ENCODE measurements at regions not wholly inside any gene's neighbourhood (a gene's known extent, or its start where the extent isn't known, plus 50 kb on each side); places are given as distances from the start of the nearest gene placed in this dataset.

- H3K4me3 ChIP-seq (ENCODE audit: low read depth, low read length, poor library complexity, severe bottlenecking): no peak overlapping the region
- H3F3A ChIP-seq (ENCODE audit: insufficient read depth, low read length): no peaks in the 10 kb centered on the region
- H4K20me1 ChIP-seq (ENCODE audit: insufficient read depth, low read length): no peaks in the 10 kb centered on the region
- TF ChIP-seq, protein P1, sequence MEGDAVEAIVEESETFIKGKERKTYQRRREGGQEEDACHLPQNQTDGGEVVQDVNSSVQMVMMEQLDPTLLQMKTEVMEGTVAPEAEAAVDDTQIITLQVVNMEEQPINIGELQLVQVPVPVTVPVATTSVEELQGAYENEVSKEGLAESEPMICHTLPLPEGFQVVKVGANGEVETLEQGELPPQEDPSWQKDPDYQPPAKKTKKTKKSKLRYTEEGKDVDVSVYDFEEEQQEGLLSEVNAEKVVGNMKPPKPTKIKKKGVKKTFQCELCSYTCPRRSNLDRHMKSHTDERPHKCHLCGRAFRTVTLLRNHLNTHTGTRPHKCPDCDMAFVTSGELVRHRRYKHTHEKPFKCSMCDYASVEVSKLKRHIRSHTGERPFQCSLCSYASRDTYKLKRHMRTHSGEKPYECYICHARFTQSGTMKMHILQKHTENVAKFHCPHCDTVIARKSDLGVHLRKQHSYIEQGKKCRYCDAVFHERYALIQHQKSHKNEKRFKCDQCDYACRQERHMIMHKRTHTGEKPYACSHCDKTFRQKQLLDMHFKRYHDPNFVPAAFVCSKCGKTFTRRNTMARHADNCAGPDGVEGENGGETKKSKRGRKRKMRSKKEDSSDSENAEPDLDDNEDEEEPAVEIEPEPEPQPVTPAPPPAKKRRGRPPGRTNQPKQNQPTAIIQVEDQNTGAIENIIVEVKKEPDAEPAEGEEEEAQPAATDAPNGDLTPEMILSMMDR (IDR thresholded peaks at IDR 0.05; ENCODE audit: low read length): no peak
- no peak for TF ChIP-seq EZH2 (IDR thresholded peaks at IDR 0.05; ENCODE audit: borderline replicate concordance, low read length)
- no peak overlapping the region for H2AFZ ChIP-seq (ENCODE audit: low read length)
- no peak overlapping the region for H3K4me2 ChIP-seq (ENCODE audit: low read length)
- no peaks in the 10 kb centered on the region for H3K79me2 ChIP-seq (ENCODE audit: insufficient read depth, low read length)
- no peaks in the 10 kb centered on the region for H3K36me3 ChIP-seq (ENCODE audit: insufficient read depth, low read length)
- H3K27me3 ChIP-seq (ENCODE audit: insufficient read depth, low read length): no peaks in the 10 kb centered on the region
- H3K27ac ChIP-seq (ENCODE audit: low read depth, low read length, poor library complexity, severe bottlenecking): no peak overlapping the region
- H3K9ac ChIP-seq (ENCODE audit: low read length): no peak overlapping the region
- H3K4me1 ChIP-seq (ENCODE audit: insufficient read depth, low read length, severe bottlenecking): no peaks in the 10 kb centered on the region
- H3K9me2 ChIP-seq (ENCODE audit: low read depth, low read length): no peaks in the 10 kb centered on the region
- H3K9me3 ChIP-seq (ENCODE audit: low read length): no peaks in the 10 kb centered on the region
Measured at GRCh38 chr6:62570372-62570771, 284.3 kb upstream of the KHDRBS2 start.

GRCh38 chr6:62541502-62541901 lies 255.5 kb upstream of the KHDRBS2 start:
- Histone ChIP-seq H4K20me1 (ENCODE audit: insufficient read depth, low read length) (no peaks in the 10 kb centered on the region), H3K79me2 (ENCODE audit: insufficient read depth, low read length) (no peaks in the 10 kb centered on the region), H3K27ac (ENCODE audit: low read depth, low read length, poor library complexity, severe bottlenecking) (no peak overlapping the region), H3K4me2 (ENCODE audit: low read length) (no peak overlapping the region), H3K27me3 (ENCODE audit: insufficient read depth, low read length) (no peaks in the 10 kb centered on the region), H3K4me1 (ENCODE audit: insufficient read depth, low read length, severe bottlenecking) (no peaks in the 10 kb centered on the region), H3K9me2 (ENCODE audit: low read depth, low read length) (no peaks in the 10 kb centered on the region), H3K4me3 (ENCODE audit: low read depth, low read length, poor library complexity, severe bottlenecking) (no peak overlapping the region), H3K36me3 (ENCODE audit: insufficient read depth, low read length) (no peaks in the 10 kb centered on the region), H3F3A (ENCODE audit: insufficient read depth, low read length) (no peaks in the 10 kb centered on the region), H2AFZ (ENCODE audit: low read length) (no peak overlapping the region), H3K9me3 (ENCODE audit: low read length) (no peaks in the 10 kb centered on the region), H3K9ac (ENCODE audit: low read length) (no peak overlapping the region)
- TF ChIP-seq, protein P1 (IDR thresholded peaks at IDR 0.05; ENCODE audit: low read length): no peak
- no peak for TF ChIP-seq EZH2 (IDR thresholded peaks at IDR 0.05; ENCODE audit: borderline replicate concordance, low read length)

DNA sequence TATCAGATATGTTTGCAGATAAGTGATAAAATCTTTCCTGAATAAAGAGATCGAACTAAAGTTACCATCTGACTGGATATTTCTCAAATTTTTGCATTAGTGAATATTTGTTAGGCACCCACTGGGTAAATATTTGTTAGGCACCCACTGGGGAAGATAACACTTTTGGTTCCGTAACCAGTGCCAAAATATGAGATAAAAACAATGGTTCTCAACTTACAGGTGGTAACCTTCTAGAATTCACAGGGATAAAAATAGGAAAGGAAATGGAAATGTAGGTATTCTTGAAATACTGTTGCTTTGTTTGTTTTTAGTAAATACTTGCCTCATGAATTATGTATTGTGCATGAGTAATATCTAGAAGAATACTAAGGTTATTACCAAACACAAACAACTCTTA lies 245.0 kb upstream of the KHDRBS2 start:
- TF ChIP-seq EZH2 (IDR thresholded peaks at IDR 0.05; ENCODE audit: borderline replicate concordance, low read length): no peak
- TF ChIP-seq, protein P1 (IDR thresholded peaks at IDR 0.05; ENCODE audit: low read length): no peak
- Histone ChIP-seq H3K36me3 (ENCODE audit: insufficient read depth, low read length) (no peaks in the 10 kb centered on the region), H3K4me2 (ENCODE audit: low read length) (no peak overlapping the region), H3K4me1 (ENCODE audit: insufficient read depth, low read length, severe bottlenecking) (no peaks in the 10 kb centered on the region), H4K20me1 (ENCODE audit: insufficient read depth, low read length) (no peaks in the 10 kb centered on the region), H3K4me3 (ENCODE audit: low read depth, low read length, poor library complexity, severe bottlenecking) (no peak overlapping the region), H3K9me3 (ENCODE audit: low read length) (no peaks in the 10 kb centered on the region), H3K27me3 (ENCODE audit: insufficient read depth, low read length) (no peaks in the 10 kb centered on the region), H3K9ac (ENCODE audit: low read length) (no peak overlapping the region), H3F3A (ENCODE audit: insufficient read depth, low read length) (no peaks in the 10 kb centered on the region), H3K27ac (ENCODE audit: low read depth, low read length, poor library complexity, severe bottlenecking) (no peak overlapping the region), H2AFZ (ENCODE audit: low read length) (no peak overlapping the region), H3K9me2 (ENCODE audit: low read depth, low read length) (no peaks in the 10 kb centered on the region), H3K79me2 (ENCODE audit: insufficient read depth, low read length) (no peaks in the 10 kb centered on the region)

Data from OCI-LY1 (cell line).